Body of pancreas (tissue), 4 donors: ENCODE measurements at regions not wholly inside any gene's neighbourhood (a gene's known extent, or its start where the extent isn't known, plus 50 kb on each side); places are given as distances from the start of the nearest gene placed in this dataset.

Experiments
- POLR2A ChIP-seq, 3 donors: fragments of 450-650 bp; IDR thresholded peaks; one replicate each; pipeline ENCODE4 v1.6.1; 2016; ENCODE audit warnings: antibody characterized with exemption in 3 of 3, mild to moderate bottlenecking in 2 of 3
- TF ChIP-seq, protein P1 (sequence below), 7 experiments: fragments of 450-650 bp in 4 of 7; fragments of 200-600 bp in 3 of 7; sonication (generic) in 3 of 7; IDR thresholded peaks; one replicate each; pipeline ENCODE4 v1.5.1; 2016 to 2019; ENCODE audit warnings: antibody characterized with exemption in 7 of 7

GRCh38 chr4:108219998-108220397 lies 51.3 kb upstream of the LEF1 start:
- TF ChIP-seq, protein P1, sequence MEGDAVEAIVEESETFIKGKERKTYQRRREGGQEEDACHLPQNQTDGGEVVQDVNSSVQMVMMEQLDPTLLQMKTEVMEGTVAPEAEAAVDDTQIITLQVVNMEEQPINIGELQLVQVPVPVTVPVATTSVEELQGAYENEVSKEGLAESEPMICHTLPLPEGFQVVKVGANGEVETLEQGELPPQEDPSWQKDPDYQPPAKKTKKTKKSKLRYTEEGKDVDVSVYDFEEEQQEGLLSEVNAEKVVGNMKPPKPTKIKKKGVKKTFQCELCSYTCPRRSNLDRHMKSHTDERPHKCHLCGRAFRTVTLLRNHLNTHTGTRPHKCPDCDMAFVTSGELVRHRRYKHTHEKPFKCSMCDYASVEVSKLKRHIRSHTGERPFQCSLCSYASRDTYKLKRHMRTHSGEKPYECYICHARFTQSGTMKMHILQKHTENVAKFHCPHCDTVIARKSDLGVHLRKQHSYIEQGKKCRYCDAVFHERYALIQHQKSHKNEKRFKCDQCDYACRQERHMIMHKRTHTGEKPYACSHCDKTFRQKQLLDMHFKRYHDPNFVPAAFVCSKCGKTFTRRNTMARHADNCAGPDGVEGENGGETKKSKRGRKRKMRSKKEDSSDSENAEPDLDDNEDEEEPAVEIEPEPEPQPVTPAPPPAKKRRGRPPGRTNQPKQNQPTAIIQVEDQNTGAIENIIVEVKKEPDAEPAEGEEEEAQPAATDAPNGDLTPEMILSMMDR (IDR thresholded peaks at IDR 0.05), result no peak
- TF ChIP-seq POLR2A (IDR thresholded peaks at IDR 0.05), result no peak
